ENCODE measurements at regions not wholly inside any gene's neighbourhood (a gene's known extent, or its start where the extent isn't known, plus 50 kb on each side); places are given as distances from the start of the nearest gene placed in this dataset.
"Not testable (repeated sequence)": the region's sequence is repeated elsewhere in the genome, so short reads cannot be mapped to it uniquely, and the experiment has no call there.

- DNase-seq, result no peak
These were observed 549.4 kb downstream of the GPAM start for GRCh38 chr10:111634191-111634590.

DNA sequence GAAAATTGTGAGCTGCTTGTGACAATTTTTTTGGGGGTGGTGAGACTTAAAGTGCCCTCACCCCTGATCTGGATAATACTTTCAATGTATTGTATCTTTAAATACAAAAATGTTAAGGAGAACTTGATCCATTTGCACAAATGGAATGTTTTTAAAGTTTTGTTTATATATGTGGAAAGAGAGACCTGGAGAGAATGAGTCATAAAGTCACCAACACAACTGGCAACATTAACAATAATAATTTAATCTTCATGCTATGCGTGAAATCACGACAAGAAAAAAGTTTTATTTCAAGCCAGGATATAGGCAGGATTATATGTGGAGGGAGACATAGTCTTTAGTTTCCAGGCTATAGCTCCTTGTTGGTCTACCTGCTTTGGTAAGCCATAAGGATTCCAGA lies 537.5 kb downstream of the GPAM start:
- no peak for DNase-seq

DNA sequence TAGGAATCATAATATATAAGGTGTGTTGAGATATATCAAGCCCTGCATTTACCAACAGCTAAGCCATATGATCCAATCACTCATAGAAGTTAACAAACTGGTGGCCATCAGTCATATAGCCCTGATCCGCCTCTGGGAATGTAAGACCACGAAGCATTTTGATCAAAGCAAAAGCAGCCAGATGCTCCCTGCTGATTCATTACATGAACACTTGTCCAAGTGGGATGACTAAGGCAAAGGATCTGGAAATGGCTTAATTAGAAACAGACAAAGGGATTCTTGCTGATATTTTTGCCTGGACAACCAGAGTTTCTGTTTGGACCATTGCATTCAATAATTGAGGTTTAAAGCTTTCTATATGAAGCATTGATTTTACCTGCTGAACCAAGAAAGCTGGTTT lies 535.5 kb downstream of the GPAM start:
- no peak for DNase-seq

DNA sequence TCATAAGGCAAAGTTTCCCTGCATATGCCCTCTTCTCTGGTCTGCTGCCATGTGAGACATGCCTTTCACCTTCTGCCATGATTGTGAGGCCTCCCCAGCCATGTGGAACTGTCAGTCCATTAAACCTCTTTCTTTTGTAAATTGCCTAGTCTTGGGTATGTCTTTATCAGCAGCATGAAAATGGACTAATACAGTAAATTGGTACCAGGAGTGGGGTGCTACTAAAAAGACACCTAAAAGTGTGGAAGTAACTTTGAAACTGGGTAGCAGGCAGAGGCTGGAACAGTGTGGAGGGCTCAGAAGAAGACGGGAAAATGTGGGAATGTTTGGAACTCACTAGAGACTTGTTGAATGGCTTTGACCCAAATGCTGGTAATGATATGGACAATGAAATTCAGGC lies 534.5 kb downstream of the GPAM start:
- not testable (repeated sequence) for DNase-seq

DNA sequence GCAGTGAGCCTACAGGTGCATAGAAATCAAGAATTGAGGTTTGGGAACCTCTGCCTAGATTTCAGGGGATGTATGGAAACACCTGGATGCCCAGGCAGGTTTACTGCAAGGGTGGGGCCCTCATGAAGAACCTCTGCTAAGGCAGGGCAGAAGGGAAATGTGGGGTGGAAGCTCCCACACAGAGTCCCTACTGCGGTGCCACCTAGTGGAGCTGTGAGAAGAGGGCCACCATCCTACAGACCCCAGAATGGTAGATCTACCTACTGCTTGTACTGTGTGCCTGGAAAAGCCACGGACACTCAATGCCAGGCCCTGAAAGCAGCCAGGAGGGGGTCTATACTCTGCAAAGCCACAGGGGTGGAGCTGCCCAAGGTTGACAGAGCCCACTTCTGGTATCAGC lies 533.5 kb downstream of the GPAM start:
- no peak for DNase-seq

GRCh38 chr10:111656066-111656465 lies 527.5 kb downstream of the GPAM start:
- no peak for DNase-seq

- DNase-seq, result no peak
These were observed 505.8 kb downstream of the GPAM start for GRCh38 chr10:111677759-111678158.

GRCh38 chr10:111686796-111687195 lies 496.8 kb downstream of the GPAM start:
- no peak for DNase-seq

- no peak for DNase-seq
These were observed 484.9 kb downstream of the GPAM start for GRCh38 chr10:111698711-111699110.

DNA sequence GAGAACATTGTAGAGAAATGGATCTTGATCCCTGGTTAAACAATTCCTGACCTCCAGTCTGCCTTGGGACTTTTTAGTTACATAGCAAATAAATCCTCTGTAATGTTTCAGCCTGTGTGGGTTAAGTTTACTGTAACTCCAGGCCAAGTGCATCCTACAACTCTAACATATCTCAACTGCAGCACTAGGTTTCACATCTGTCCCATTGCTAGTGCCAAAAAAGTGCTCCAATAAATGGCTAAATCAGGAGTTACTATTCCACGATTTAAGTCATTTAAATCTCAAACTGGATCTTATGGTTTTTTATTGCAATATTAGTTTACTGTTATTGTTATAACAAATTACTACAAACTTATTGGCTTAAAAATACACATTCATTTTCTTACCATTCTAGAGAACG lies 479.6 kb downstream of the GPAM start:
- DNase-seq, result no peak

DNA sequence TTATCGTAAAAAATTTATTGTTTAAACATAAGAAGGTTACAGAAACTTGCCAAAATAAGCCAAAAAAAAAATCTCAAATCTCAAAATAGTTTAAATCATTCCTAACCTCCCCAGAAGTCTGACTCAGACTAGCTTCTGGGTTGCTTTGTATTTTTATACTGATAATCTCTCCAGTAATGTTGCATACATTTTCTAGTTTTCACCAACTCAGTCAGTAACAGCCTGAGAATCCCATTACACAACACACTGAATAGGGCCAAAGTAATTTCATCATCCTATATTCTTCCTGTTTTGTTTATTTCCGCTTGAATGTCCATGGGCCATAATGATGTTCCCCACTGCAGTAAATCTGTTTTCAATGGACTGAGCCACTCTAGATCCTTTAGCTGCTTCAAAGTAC lies 478.5 kb downstream of the GPAM start:
- no peak for DNase-seq

- DNase-seq, result no peak
These were observed 477.2 kb downstream of the GPAM start for GRCh38 chr10:111706331-111706730.

DNA sequence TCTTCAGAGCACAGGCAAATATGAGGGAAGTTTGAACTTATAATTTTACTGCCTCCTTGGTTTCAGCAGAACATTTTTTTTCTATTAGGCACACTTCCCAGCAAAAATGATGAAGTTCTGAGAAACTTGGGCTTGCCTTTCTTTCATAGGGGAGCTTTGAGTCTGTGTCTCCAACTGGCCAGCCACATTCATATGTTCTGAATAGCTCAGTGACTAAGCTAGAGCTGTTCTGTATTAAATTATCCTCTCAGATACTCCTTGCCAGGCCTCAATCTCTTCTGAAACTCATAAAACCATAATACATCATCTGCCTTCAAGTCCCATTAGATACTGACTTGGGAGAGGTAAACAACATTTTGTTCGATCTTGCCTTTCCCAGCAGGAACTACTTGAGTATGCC lies 476.5 kb downstream of the GPAM start:
- DNase-seq, result no peak

GRCh38 chr10:111709603-111710002 lies 474.0 kb downstream of the GPAM start:
- no peak for DNase-seq

DNA sequence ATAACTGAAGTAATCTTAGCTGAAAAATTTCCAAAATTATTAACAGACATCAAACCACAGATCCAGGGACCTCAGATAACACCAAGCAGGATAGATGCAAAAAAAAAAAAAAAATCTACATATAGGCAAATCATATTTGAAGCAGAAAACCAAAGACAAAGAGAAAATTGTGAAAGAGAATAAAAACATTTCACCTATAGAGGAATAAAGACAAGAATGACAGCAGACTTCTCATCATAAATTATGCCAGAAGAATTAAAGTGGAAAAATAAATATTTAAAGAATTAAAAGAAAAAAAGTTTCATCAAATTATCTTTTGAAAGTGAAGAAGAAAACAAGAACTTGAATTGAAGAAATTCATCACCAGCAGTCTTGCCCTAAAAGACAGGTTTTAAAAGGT lies 467.5 kb downstream of the GPAM start:
- no peak for DNase-seq

DNA sequence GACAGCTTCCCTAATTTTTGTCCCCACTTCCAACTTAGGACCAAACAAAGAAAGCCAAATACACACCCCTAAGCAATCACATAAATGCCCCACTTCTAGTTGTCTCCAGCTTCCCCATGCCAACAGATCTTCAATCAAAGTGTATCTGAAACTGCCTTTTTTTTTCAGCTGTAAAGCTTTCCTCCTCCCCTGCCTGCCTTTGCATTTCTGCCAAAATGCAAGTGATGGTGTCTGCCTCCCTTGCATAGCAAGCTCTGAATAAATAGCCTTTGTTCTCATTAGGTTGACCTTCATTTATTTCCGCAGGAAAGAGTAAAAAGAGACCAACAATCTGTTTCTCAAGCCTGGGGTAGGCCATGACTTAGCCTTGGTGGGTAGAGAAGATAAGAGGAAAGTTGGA lies 459.4 kb downstream of the GPAM start:
- no peak for DNase-seq

DNA sequence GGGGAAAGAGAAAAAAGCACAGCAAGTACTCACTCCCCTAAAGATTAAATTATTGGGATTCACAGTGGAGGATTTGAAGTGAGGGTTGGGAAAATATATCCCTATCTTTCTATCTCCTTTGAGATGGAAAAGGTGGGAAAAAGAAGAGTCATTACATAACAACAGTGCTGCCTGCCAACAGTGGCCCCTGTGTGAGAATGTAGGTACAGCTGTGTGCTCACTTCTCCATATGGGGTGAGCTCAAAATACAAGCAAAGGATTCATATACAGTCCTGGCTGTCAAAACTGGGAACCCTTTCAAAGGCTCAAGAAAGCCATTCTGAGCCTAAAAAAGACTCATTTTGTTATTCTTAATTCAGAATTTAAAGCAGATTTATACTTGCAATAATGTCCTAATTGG lies 458.5 kb downstream of the GPAM start:
- DNase-seq, result no peak

- DNase-seq, result no peak
These were observed 451.3 kb downstream of the GPAM start for GRCh38 chr10:111732166-111732785.

DNA sequence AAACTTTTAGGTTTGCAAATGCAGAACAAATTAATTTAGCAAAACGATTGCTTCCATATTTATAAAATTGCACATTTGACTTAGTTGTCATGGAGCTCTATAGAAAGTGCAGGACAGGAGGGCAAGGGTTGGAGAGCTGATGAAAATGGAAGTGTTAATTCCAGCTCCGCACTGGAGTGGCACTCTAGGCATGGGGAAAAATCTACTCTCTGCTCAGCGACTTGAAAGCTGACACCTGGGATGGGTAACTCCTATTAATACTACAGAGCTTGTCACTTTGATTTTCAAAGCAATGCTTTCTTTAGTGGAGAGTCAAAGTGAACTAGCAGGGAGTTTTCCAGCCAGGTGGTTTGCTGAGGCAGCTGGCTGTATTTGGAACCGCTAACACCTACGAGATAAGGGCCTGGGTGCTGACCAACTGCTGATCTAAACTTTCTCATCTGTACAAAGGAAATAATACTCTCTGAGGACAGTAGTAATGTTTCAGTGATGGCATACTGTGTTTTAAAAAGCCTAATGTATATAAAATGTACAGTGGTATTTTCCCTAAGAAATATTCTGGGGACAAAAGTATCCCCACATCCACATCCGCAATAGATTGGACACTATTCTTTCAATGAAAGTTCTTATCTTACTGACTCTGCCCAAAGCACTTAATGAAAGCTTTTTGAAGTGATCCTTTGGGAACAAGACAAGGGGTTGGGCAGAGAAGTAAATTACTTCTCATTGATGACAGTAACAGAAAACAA lies 444.3 kb downstream of the GPAM start:
- no peak for DNase-seq

- DNase-seq, result no peak
These were observed 443.8 kb downstream of the GPAM start for GRCh38 chr10:111739874-111740139.

GRCh38 chr10:111745982-111746381 lies 437.6 kb downstream of the GPAM start:
- no peak for DNase-seq

- no peak for DNase-seq
These were observed 435.8 kb downstream of the GPAM start for GRCh38 chr10:111747751-111748150.

- DNase-seq, result no peak
These were observed 435.4 kb downstream of the GPAM start for GRCh38 chr10:111748184-111748583.

- no peak for DNase-seq
These were observed 433.3 kb downstream of the GPAM start for GRCh38 chr10:111750165-111750849.
